HCT116 (cell line): ENCODE measurements at regions not wholly inside any gene's neighbourhood (a gene's known extent, or its start where the extent isn't known, plus 50 kb on each side); places are given as distances from the start of the nearest gene placed in this dataset.
"Not testable (repeated sequence)": the region's sequence is repeated elsewhere in the genome, so short reads cannot be mapped to it uniquely, and the experiment has no call there.

Experiments used
- ATAC-seq: fragments of 200-7000 bp; cut with Tn5 transposase; 2 replicates; pipeline ENCODE4 v1.9.1; 2020; ENCODE audit warnings: mild to moderate bottlenecking, moderate library complexity
- BruUV-seq: library from RNA; stranded (reverse); fragments of 400-500 nt; replicated peaks from 2 replicates; lab custom pipeline; 2021; lab: Mats Ljungman, UMichigan
- CTCF ChIA-PET: fragments of 300-600 bp; sonication (Branson Sonifier 250); formaldehyde crosslinking; loops from one replicate; lab custom pipeline; 2021; ENCODE audit warnings: antibody characterized with exemption; lab: Charles Lee
- POLR2A ChIA-PET: fragments of 300-600, 350-600 bp; sonication (Branson Sonifier 250); formaldehyde crosslinking; loops from one replicate; lab custom pipeline; 2021; ENCODE audit warnings: antibody characterized with exemption; lab: Charles Lee
- RAD21 ChIA-PET, 2 experiments: fragments of 300-600 bp; sonication (Branson Sonifier 250); formaldehyde crosslinking; loops; one replicate each; lab custom pipeline; 2023; ENCODE audit warnings: low total read pairs in 2 of 2; ENCODE audit not compliant: uncharacterized antibody in 2 of 2, unreplicated experiment in 2 of 2, low non-redundant PET in 1 of 2; lab: Charles Lee
- DNase-seq: peaks from one replicate; pipeline ENCODE4 v3.0.0-alpha.2; 2010; ENCODE audit warnings: low read depth, low spot score
- H2AFZ ChIP-seq: fragments of 200-600 bp; shearing (Covaris generic), sonication (generic); 2 replicates; pipeline ENCODE4 v1.6.1; 2017; ENCODE audit warnings: low read depth, mixed run types, mixed read lengths, antibody characterized with exemption, low read length; ENCODE audit not compliant: poor library complexity, severe bottlenecking
- H3K27ac ChIP-seq: 2 replicates; pipeline ENCODE4 v1.5.1; 2012; ENCODE audit warnings: low read depth, low read length
- H3K27me3 ChIP-seq: fragments of 200-600 bp; sonication (generic); 2 replicates; pipeline ENCODE4 v1.6.1; 2016; ENCODE audit warnings: mixed run types, low read length, mixed read lengths; ENCODE audit not compliant: insufficient read depth
- H3K36me3 ChIP-seq, 2 experiments: fragments of 200-500 bp in 1 of 2; fragments of 200-600 bp in 1 of 2; sonication (Bioruptor generic) in 1 of 2; sonication (generic) in 1 of 2; 2 replicates each; pipeline versions ENCODE4 v1.5.1 to v1.6.1; 2014 to 2016; ENCODE audit warnings: low read length in 2 of 2, inconsistent platforms in 1 of 2, mixed read lengths in 1 of 2, mixed run types in 1 of 2; ENCODE audit not compliant: insufficient read depth in 2 of 2, control insufficient read depth in 1 of 2
- H3K4me1 ChIP-seq, 2 experiments: fragments of 200-600 bp in 1 of 2; sonication (generic) in 1 of 2; 2 replicates each; pipeline versions ENCODE4 v1.5.1 to v1.6.1; 2012 to 2017; ENCODE audit warnings: low read length in 2 of 2, inconsistent platforms in 1 of 2, mild to moderate bottlenecking in 1 of 2, mixed read lengths in 1 of 2, mixed run types in 1 of 2, moderate library complexity in 1 of 2; ENCODE audit not compliant: insufficient read depth in 2 of 2, control insufficient read depth in 1 of 2
- H3K4me2 ChIP-seq: fragments of 200-600 bp; sonication (generic); 2 replicates; pipeline ENCODE4 v1.6.1; 2017; ENCODE audit warnings: mixed run types, low read length, mixed read lengths
- H3K4me3 ChIP-seq, 2 experiments: fragments of 200-600 bp in 1 of 2; sonication (generic) in 1 of 2; replicated peaks in 1 of 2; 2 replicates each; pipeline ENCODE4 v1.5.1; 2011 to 2016; ENCODE audit warnings: low read length in 2 of 2, control low read depth in 1 of 2, low read depth in 1 of 2, mild to moderate bottlenecking in 1 of 2, mixed read lengths in 1 of 2, mixed run types in 1 of 2
- H3K79me2 ChIP-seq: fragments of 200-600 bp; sonication (generic); 2 replicates; pipeline ENCODE4 v1.6.1; 2017; ENCODE audit warnings: mild to moderate bottlenecking, mixed run types, low read length, moderate library complexity, mixed read lengths; ENCODE audit not compliant: insufficient read depth
- H3K9ac ChIP-seq: fragments of 200-600 bp; sonication (generic); 2 replicates; pipeline ENCODE4 v1.6.1; 2016; ENCODE audit warnings: low read length, mixed read lengths
- H3K9me2 ChIP-seq: fragments of 200-600 bp; sonication (generic), shearing (Covaris generic); 2 replicates; pipeline ENCODE4 v1.6.1; 2017; ENCODE audit warnings: mixed run types, mild to moderate bottlenecking, moderate library complexity; ENCODE audit not compliant: insufficient read depth
- H3K9me3 ChIP-seq, 2 experiments: fragments of 200-500 bp in 1 of 2; fragments of 200-600 bp in 1 of 2; sonication (Bioruptor generic) in 1 of 2; sonication (generic) in 1 of 2; 2 replicates each; pipeline ENCODE4 v1.6.1; 2014 to 2017; ENCODE audit warnings: low read length in 2 of 2, mixed read lengths in 2 of 2, inconsistent platforms in 1 of 2, low read depth in 1 of 2, mild to moderate bottlenecking in 1 of 2, mixed run types in 1 of 2, moderate library complexity in 1 of 2; ENCODE audit not compliant: control insufficient read depth in 1 of 2, insufficient read depth in 1 of 2
- H4K20me1 ChIP-seq: fragments of 200-600 bp; sonication (generic), shearing (Covaris generic); 2 replicates; pipeline ENCODE4 v1.6.1; 2017; ENCODE audit warnings: mixed run types, mild to moderate bottlenecking, moderate library complexity; ENCODE audit not compliant: insufficient read depth
- EZH2phosphoT487 ChIP-seq: fragments of 200-600 bp; IDR thresholded peaks from 2 replicates; pipeline ENCODE4 v1.6.1; 2018; ENCODE audit warnings: antibody characterized with exemption, borderline replicate concordance
- YY1 ChIP-seq: IDR thresholded peaks from 2 replicates; pipeline ENCODE4 v1.6.1; 2011; ENCODE audit warnings: low read length, low read depth, moderate library complexity, mild to moderate bottlenecking; ENCODE audit not compliant: insufficient replicate concordance; ENCODE audit errors: extremely low read depth
- intact Hi-C: fragments of 100-400 bp; cut with micrococcal nuclease; formaldehyde crosslinking; loops from 2 replicates; pipeline ENCODE4 v1.10.0; 2022

- no peak for DNase-seq
- ChIA-PET CTCF (no interaction called here), POLR2A (no interaction called here), RAD21 (no interaction called here)
- intact Hi-C loops, result no loop called here
- Histone ChIP-seq H3K4me1 (no peaks in the 10 kb centered on the region), H3K79me2 (no peaks in the 10 kb centered on the region), H2AFZ (no peak overlapping the region), H3K9me2 (no peaks in the 10 kb centered on the region), H3K9me3 (no peaks in the 10 kb centered on the region), H3K36me3 (no peaks in the 10 kb centered on the region), H3K4me2 (no peak overlapping the region), H3K4me3 (no peak overlapping the region), H3K27me3 (peaks cover 10% of the 10 kb centered on the region; the same call in 1 of the 2 replicates), H3K27ac (no peak overlapping the region), H3K9ac (no peak overlapping the region), H4K20me1 (no peaks in the 10 kb centered on the region)
- no peak for ATAC-seq
- TF ChIP-seq EZH2phosphoT487 (no peak), YY1 (no peak)
- no TSS peak for BruUV-seq
These were observed 297.4 kb upstream of the SFSWAP start for GRCh38 chr12:131413471-131413870.

- BruUV-seq, H3K36me3 ChIP-seq, H3K9ac ChIP-seq, H3K79me2 ChIP-seq, H3K4me3 ChIP-seq, RAD21 ChIA-PET, H3K27me3 ChIP-seq, intact Hi-C loops, H3K9me3 ChIP-seq, H3K27ac ChIP-seq, H4K20me1 ChIP-seq, H3K4me2 ChIP-seq, H2AFZ ChIP-seq, ATAC-seq, H3K4me1 ChIP-seq, DNase-seq, H3K9me2 ChIP-seq, POLR2A ChIA-PET, CTCF ChIA-PET: not testable (repeated sequence)
These were observed 296.6 kb upstream of the SFSWAP start for GRCh38 chr12:131414155-131414922.
